ENCODE measurements at regions not wholly inside any gene's neighbourhood (a gene's known extent, or its start where the extent isn't known, plus 50 kb on each side); places are given as distances from the start of the nearest gene placed in this dataset.

- Histone ChIP-seq H3K36me3 (no peaks in the 10 kb centered on the region), H3K4me1 (no peaks in the 10 kb centered on the region), H3K27me3 (ENCODE audit: low read depth) (no peaks in the 10 kb centered on the region), H3K27ac (no peak overlapping the region), H3K9me3 (no peaks in the 10 kb centered on the region), H3K4me3 (no peak overlapping the region)
- no peak for TF ChIP-seq CTCF (IDR thresholded peaks at IDR 0.05)
- no peak for ATAC-seq
- no peak for DNase-seq
- intact Hi-C loops (cut with DNase I), result no loop called here
Measured at GRCh38 chr18:52045946-52046675, 293.9 kb upstream of the DCC start.

- ATAC-seq (no peak), DNase-seq (no peak)
- Histone ChIP-seq H3K9me3 (no peaks in the 10 kb centered on the region), H3K4me3 (no peak overlapping the region), H3K27ac (no peak overlapping the region), H3K4me1 (no peaks in the 10 kb centered on the region), H3K27me3 (ENCODE audit: low read depth) (no peaks in the 10 kb centered on the region), H3K36me3 (no peaks in the 10 kb centered on the region)
- TF ChIP-seq CTCF (IDR thresholded peaks at IDR 0.05), result no peak
- intact Hi-C loops (cut with DNase I), result no loop called here
Measured at GRCh38 chr18:52046842-52047241, 293.2 kb upstream of the DCC start.

- Histone ChIP-seq H3K36me3 (no peaks in the 10 kb centered on the region), H3K27me3 (ENCODE audit: low read depth) (no peaks in the 10 kb centered on the region), H3K27ac (no peak overlapping the region), H3K9me3 (no peaks in the 10 kb centered on the region), H3K4me1 (no peaks in the 10 kb centered on the region), H3K4me3 (no peak overlapping the region)
- DNase-seq (no peak), ATAC-seq (no peak)
- no peak for TF ChIP-seq CTCF (IDR thresholded peaks at IDR 0.05)
- intact Hi-C loops (cut with DNase I), result no loop called here
Measured at GRCh38 chr18:52054324-52054723, 285.7 kb upstream of the DCC start.

GRCh38 chr18:52060607-52061304, 279.2 kb upstream of the DCC start:
- DNase-seq (no peak), ATAC-seq (no peak)
- H3K4me3 ChIP-seq, result no peak overlapping the region
- no peaks in the 10 kb centered on the region for H3K4me1 ChIP-seq
- intact Hi-C loops (cut with DNase I), result no loop called here
- no peak overlapping the region for H3K27ac ChIP-seq
- no peaks in the 10 kb centered on the region for H3K36me3 ChIP-seq
- H3K9me3 ChIP-seq, result peaks cover 7% of the 10 kb centered on the region
- no peak for TF ChIP-seq CTCF (IDR thresholded peaks at IDR 0.05)
- no peaks in the 10 kb centered on the region for H3K27me3 ChIP-seq (ENCODE audit: low read depth)

- H3K9me3 ChIP-seq, result peaks cover 18% of the 10 kb centered on the region
- no peaks in the 10 kb centered on the region for H3K4me1 ChIP-seq
- no peak overlapping the region for H3K27ac ChIP-seq
- no peak for TF ChIP-seq CTCF (IDR thresholded peaks at IDR 0.05)
- no peak overlapping the region for H3K4me3 ChIP-seq
- intact Hi-C loops (cut with DNase I), result no loop called here
- H3K36me3 ChIP-seq, result no peaks in the 10 kb centered on the region
- ATAC-seq, result no peak
- H3K27me3 ChIP-seq (ENCODE audit: low read depth), result no peaks in the 10 kb centered on the region
- no peak for DNase-seq
Measured at GRCh38 chr18:52063923-52064322, 276.1 kb upstream of the DCC start.

Data from lower lobe of right lung (tissue), 2 donors.